ENCODE measurements at regions not wholly inside any gene's neighbourhood (a gene's known extent, or its start where the extent isn't known, plus 50 kb on each side); places are given as distances from the start of the nearest gene placed in this dataset.

GRCh38 chr4:14265651-14266050, 638.1 kb upstream of the BOD1L1 start:
- no peak for TF ChIP-seq CTCF (IDR thresholded peaks at IDR 0.05)
- no peak for TF ChIP-seq EZH2phosphoT487 (IDR thresholded peaks at IDR 0.05)
- TF ChIP-seq EZH2 (IDR thresholded peaks at IDR 0.05): no peak
